ENCODE measurements at regions not wholly inside any gene's neighbourhood (a gene's known extent, or its start where the extent isn't known, plus 50 kb on each side); places are given as distances from the start of the nearest gene placed in this dataset.
"Not testable (repeated sequence)": the region's sequence is repeated elsewhere in the genome, so short reads cannot be mapped to it uniquely, and the experiment has no call there.

DNA sequence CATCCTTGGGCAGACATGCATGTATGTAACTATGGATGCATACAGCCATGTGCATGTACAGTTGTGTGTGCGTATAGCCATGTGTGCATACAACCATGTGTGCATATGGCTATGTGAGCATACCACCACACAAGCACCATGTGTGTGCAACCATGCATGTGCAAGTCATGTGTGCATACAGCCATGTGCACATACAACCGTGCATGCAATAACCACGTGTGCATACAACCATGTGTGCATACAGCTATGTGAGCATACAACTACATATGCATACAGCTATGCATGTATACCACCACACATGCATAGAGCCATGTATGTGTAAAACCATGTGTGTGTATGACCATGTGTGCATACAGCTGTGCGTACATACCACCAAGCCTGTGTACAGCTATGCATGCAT, 185.7 kb downstream of the BANP start:
- not testable (repeated sequence) for DNase-seq (ENCODE audit: low spot score)

DNA sequence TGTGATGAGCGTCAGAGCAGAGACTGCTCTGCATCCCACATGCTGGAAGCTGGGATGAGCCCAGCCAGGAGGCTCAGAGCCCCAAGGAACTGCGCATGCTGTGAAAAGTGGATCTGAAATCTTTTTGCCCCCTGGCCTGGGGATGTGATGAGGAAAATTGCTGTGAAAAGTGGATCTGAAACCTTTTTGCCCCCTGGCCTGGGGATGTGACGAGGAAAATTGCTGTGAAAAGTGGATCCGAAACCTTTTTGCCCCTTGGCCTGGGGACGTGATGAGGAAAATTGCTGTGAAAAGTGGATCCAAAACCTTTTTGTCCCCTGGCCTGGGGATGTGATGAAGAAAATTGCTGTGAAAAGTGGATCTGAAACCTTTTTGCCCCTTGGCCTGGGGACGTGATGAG, 187.9 kb downstream of the BANP start:
- DNase-seq (ENCODE audit: low spot score): not testable (repeated sequence)

DNA sequence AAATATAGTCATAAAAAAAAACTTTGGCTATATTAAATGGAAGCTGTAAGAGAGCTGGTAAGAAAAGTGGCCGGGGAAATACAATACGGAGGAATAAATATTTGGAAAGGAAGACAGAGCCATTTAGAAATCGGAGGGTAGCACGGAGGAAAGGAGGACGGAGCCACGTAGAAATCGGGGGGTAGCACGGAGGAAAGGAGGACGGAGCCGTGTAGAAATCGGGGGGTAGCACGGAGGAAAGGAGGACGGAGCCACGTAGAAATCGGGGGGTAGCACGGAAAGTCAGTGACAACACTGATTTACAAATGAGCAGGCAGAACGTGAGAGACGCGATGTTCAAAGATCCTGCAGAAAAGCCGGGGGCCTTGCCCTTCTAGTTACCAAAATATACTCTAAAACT, 189.0 kb downstream of the BANP start:
- DNase-seq (ENCODE audit: low spot score): not testable (repeated sequence)

DNA sequence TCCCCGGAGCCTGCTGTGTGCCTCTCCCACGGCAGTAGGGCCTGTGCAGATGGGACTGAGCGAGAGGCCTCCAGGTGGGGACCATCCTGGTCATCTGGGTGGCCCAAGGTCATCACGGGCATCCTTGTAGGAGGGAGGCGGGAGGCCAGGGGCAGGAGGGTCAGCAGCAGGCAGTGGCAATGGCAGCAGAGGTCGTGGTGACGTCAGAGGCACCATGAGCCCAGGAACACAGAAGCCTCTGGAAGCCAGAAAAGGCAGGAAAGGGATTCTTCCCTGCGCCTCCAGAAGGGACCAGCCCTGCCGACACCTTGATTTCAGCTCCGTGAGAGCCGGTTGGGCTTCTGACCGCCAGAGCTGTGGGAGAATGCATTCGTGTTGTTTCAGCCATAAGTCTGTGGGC, 190.3 kb downstream of the BANP start:
- DNase-seq (ENCODE audit: low spot score): no peak
- TF ChIP-seq, protein P1, sequence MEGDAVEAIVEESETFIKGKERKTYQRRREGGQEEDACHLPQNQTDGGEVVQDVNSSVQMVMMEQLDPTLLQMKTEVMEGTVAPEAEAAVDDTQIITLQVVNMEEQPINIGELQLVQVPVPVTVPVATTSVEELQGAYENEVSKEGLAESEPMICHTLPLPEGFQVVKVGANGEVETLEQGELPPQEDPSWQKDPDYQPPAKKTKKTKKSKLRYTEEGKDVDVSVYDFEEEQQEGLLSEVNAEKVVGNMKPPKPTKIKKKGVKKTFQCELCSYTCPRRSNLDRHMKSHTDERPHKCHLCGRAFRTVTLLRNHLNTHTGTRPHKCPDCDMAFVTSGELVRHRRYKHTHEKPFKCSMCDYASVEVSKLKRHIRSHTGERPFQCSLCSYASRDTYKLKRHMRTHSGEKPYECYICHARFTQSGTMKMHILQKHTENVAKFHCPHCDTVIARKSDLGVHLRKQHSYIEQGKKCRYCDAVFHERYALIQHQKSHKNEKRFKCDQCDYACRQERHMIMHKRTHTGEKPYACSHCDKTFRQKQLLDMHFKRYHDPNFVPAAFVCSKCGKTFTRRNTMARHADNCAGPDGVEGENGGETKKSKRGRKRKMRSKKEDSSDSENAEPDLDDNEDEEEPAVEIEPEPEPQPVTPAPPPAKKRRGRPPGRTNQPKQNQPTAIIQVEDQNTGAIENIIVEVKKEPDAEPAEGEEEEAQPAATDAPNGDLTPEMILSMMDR (IDR thresholded peaks at IDR 0.05; ENCODE audit: extremely low read depth, missing control alignments): no peak

DNA sequence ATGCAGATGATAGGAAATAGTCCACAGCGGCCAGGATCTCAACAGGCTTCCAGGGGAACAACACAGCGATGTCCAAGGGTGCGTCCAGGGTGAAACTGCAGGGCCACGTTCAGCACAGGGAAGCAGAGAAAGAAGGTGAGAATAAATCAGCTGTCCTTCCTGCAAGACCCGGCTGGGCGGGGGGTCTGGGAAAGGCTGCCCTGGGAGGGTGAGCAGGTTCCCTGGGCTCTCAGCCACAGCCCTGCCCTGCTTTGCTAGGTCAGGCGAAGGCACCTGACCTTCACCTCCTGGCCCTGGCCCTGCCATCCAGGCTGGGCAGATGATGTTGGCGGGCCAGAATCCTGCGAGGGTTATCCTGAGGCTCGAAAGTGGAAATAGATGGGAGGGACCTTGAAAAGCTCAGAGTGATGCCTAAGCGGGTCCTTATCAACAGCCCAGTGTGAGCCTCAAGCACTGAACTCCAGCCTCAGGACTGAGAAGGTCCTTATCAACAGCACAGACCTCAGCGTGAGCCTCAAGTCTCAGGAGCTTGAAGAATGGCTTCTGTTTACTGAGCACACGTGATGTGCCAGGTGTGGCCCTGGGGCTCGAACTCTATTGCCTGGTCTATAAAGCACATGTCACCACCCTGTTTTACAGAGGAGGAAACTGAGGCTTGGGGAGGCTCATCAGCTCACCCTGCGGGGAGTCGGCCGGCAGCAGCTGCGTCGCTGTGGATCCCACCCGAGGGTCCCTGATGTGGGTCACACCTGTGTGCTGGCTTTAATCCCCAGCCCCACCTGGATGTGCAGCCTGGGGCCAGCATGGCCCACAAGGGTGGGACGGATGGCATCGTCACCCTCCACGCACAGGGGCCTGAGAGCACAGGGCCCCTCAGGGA, 191.1 kb downstream of the BANP start:
- not testable (repeated sequence) for DNase-seq (ENCODE audit: low spot score)

DNA sequence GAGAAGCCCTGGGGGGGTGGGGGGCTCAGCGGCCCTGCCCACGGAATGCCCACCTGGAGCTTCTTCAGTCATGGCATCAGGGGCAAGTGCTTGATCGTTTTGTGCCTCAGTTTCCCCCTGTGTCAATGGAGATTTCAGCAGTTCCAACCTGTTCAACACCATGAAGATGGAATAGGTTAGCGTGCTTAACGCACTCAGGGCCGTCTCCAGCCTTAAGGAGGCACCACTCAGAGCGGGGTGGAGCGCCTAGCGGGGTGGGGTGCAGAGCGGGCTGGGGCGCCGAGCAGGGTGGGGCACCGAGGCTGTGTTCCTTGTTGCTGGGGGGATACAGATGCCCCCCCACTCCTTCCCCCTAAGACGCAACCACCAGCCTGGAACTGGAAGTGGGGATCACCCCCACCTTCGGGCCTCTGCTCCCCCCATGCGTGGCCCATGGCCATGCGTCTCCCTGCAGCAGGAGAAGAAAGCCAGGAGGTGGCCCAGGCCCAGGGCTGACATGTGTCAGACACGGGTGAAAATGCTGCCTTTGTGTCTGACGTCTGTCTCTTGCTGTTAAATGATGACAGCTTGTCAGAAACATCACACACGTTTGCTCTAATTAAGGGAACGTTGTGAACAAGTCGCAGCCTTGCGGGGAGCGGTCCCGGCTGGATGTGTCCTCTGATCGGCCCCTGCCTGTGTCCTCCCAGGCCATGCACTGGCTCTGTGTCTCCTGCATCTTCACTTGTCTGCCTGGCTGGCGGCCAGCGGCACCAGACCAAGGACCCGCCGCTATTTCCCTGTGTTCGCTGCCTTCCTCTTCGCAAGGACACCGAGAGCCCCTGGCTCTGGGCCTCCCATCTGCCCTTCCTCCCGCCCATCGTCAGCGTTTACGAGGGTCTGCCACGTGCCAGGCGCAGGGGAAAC, 192.1 kb downstream of the BANP start:
- DNase-seq (ENCODE audit: low spot score): not testable (repeated sequence)

DNA sequence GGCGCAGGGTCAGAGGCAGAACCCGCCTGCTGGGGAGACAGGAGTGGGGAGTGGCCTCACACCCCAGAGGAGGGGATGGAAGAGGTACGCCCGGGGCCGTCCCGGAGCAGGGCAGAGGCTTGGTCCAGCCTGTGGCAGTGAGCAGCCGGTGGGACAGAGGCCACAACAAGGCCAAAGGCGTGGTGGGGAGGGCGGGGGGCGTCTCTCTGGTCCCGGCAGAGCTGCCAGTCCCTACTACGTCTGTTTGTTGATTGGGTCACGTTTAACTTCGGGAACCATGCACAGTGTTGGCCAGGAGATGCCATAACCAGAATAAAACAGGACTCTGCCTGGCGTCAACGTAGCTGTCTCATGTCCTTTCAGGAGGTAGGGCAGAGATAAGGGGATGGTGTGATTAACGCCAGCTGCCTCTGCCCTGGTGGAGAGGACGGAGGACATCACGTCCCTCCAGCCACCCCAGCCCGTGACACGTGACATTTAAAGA, 192.8 kb downstream of the BANP start:
- TF ChIP-seq, protein P1 (IDR thresholded peaks at IDR 0.05; ENCODE audit: extremely low read depth, missing control alignments): no peak
- no peak for DNase-seq (ENCODE audit: low spot score)

DNA sequence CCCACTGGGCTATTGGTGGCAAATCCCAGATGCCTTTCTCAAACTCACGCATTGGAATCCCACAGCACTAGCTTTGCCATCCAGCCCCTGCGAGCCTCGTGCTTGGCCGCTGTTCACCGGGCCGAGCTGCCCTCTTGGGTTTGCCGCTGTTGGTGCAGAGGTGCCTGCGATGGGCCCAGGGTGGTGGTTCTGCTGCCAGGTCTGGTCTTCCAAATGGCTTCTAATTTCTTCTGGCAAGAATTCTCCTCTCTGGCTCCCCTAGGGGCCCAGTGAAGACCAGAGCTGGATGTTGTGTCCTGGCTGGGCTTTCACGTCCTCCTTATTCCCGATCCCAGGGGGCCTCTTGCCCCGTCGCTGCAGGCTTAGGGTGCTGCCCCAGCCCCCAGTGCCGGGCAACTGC, 194.1 kb downstream of the BANP start:
- not testable (repeated sequence) for DNase-seq (ENCODE audit: low spot score)

DNA sequence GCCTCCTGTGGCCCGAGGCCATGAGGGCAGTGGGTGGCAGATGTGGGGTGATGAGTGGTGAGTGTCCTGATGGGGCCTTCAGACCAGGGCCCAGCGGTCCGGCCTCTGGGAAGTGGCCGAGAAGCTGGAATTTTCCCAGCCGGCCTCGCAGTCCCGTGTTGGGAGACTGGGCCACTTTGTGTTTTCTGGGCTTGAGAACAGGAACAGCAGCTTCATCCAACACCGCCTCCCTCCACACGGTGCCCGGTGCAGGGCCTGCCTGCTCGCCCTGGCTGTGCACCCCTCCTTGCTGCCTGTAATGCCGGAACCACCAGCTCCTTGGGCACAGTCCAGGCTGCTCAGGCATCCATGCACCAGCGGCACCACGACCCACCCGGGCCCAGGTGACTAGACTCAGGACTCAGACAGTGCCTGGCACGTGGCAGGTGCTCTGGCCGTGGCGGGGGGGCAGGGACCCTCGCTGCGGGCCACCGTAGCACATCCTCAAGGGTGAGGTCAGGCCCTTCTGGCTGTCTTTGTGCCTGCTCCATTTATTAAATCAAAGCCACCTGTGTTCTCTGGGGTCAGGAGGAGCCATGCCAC, 194.7 kb downstream of the BANP start:
- DNase-seq (ENCODE audit: low spot score): not testable (repeated sequence)

DNA sequence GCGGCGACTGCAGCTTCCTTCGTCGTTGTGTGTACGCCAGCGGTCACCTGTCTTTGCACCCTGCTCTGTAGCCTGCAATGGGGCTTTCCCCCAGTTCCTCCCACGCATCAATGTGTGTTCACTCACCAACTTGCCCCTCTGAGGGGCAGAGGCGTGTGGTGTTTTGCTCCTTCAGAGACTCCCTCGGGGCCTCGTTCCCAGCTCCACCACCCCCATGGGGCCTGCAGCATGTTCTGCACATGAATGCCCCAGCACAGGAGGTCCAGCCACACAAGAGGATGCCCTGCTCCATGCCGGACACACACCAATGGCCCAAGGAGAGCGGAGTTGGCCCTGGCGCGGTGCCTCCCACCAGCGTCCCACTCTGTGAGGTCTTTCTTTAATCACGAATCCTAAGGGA, 196.8 kb downstream of the BANP start:
- not testable (repeated sequence) for DNase-seq (ENCODE audit: low spot score)

DNA sequence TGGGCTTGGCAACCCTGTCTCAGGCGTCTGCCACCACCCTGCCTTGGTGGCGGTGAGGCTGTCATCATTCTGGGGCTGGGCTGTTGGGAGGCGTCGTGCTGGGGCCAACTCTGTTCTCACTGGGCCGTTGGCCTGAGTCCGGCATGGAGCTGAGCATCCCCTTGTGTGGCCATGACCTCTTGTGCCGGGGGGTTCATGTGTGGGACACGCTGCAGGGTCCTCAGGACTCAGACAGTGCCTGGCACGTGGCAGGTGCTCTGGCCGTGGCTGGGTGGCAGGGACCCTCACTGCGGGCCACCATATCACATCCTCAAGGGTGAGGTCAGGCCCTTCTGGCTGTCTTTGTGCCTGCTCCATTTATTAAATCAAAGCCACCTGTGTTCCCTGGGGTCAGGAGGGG, 197.4 kb downstream of the BANP start:
- not testable (repeated sequence) for DNase-seq (ENCODE audit: low spot score)

DNA sequence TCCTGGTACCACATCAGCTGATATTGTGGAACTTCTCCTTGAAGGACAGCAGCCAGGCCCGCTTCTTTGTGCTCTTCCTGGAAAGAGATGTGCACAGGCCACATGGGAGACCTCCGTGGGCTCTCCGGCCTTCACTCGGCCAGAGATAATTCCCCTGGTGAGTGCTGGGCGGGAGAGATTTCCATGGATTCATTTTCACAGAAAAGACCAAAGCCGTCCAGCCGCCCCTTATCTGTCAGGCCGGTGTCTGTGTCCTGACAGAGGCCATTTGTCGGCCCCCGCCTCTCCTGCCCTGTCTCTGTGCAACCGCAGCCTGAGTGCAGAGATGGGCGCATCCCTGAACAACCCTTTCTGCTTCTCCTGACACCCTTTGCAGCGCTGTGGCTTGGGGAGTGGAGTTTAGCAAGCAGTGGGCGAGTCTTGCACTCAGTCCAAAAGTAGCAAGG, 197.9 kb downstream of the BANP start:
- not testable (repeated sequence) for DNase-seq (ENCODE audit: low spot score)

DNA sequence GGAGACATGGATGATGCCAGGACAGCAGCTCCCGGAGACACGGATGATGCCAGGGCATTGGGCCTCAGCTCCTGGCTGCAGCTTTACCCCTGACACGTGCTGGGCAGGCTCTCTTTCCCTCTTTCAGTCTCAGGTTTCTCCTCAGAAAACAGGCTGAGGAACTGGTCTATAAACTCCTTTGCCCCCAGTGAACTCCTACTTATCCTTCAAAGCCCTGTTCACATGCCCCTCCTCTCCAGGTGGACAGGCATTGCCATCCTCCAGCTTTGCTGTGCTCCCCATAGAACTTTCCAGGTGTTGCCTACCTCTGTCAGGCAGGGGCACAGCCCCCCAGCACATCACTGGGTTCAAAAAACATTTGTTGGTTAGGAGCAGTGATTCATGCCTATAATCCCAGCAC, 198.4 kb downstream of the BANP start:
- not testable (repeated sequence) for DNase-seq (ENCODE audit: low spot score)

DNA sequence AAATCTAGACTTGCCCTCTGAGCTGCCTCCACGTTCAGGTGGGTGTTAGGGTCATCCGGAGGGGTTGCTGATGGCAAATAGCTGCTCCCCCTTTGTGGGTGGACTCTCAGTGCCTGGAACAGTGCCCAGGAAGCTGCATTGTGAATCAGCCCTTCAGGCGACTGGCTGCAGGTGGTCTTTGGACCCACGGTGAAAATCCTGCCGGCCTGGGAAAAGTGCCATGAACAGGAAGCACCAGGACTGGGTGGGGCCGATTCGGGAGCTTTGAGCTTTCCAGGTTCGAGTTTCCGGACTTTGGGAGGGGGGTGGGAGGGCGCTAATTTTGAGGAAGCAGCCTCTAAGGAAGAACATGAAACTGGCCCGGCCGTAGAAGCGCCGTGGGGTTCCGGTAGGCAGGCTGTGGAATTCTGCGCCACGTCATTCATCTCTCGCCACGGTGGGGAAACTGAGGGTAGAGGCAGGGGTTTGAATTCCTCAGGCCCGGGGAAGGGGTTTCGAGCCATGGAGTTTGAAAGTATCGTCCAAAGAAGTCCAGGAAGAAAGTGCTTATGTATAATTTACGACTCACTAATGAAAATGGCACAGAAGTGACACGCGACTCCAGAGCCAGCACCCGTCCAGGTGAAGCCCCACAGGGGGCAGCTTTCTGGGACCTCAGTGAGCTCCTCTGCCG, 199.4 kb downstream of the BANP start:
- not testable (repeated sequence) for DNase-seq (ENCODE audit: low spot score)

DNA sequence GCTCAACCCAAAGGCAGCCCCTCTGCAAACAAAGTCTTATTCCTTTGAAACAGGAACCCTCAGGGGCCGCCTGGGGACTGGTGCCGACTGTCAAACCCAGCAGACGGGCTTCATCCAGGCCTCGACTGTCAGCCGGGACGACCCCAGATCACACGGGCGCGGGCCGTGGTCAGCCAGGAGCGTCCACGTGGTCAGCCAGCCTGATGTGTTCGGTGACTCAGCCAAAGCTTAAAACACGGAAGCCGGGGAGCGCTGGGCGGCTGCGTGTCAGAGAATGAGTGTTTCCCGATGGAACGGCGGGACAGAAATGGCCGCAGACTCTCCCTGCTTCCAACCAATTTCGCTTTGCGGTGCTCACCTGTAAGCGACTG, 199.9 kb downstream of the BANP start:
- not testable (repeated sequence) for DNase-seq (ENCODE audit: low spot score)

DNA sequence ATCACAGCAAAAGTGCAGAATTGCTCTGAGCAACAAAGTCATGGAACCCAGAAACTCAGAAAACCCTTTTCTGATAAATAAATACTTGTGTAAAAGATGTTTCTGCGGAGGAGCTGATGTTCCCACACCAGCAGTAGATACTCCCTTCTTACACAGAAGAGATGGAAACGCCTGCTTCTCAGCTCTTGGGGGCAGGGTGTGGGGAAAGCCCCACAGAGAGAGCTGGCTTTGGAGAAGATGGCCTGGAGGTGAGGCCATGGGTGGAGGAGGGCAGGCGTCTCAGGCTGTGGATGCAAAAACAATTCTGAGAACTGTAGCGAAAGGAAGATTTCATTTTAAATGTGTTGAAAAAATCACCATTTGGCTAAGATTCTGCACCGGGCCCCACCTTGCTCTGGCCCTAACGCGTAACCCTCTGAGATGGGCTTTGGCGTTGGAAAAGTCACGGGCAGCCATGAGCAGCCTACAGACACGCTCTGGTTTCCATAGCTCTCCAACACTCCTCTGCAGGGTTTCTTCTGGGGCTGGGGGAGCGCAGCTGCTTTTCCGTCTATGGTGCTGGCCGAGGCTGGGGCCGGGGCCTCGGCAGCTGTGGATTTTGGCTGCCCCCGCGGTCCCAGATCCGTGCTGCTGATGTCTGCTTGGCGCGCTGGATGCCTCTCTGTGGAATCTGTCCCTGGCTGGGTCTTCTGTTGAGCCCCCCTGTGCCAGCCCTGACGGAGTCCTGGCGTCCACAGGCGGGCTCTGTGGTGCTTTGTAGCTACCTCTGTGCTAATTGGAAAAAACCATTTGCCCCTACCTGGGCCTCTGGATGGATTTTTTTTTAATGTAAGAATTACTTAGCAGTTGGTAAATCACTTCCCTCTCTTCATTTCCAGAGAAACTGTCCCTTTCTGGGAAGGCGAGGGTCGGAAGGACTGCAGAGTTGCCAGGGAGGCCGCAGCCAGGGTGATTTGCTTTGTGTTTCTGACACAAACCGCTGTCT, 200.9 kb downstream of the BANP start:
- DNase-seq (ENCODE audit: low spot score): not testable (repeated sequence)

DNA sequence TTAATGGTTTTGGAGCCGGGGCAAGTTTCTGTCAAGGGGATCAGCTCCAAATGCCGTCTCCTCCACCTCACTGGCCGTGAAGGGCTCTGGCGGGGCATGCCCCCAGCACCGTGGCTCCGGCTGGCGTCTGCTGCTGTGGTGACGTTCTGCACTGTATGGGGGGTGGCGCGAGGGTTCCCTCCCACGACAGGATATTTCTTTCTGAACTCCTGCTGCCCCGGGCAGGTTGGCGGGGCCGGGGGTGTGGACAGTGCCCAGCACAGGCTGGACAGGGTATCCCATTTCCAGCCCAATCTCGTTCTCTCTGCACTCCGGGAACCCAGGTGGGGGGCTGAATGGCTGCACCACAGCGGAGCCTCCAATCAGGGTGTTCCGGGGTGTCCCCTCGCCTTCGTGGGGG, 201.6 kb downstream of the BANP start:
- not testable (repeated sequence) for DNase-seq (ENCODE audit: low spot score)
